Endothelial cell of umbilical vein (primary cell): ENCODE measurements at regions not wholly inside any gene's neighbourhood (a gene's known extent, or its start where the extent isn't known, plus 50 kb on each side); places are given as distances from the start of the nearest gene placed in this dataset.

Source experiments
- BruUV-seq: library from RNA; stranded (reverse); fragments of 400-500 nt; replicated peaks from 2 replicates; lab custom pipeline; 2021; lab: Mats Ljungman, UMichigan
- CTCF ChIA-PET: fragments of 300-600, 350-600 bp; sonication (Branson Sonifier 250); formaldehyde crosslinking; loops from one replicate; lab custom pipeline; 2021; ENCODE audit warnings: antibody characterized with exemption, inconsistent platforms; lab: Charles Lee
- POLR2A ChIA-PET: fragments of 300-600, 350-600 bp; sonication (Branson Sonifier 250); formaldehyde crosslinking; loops from one replicate; lab custom pipeline; 2021; ENCODE audit warnings: antibody characterized with exemption, inconsistent platforms; lab: Charles Lee
- DNase-seq: peaks from one replicate; pipeline ENCODE4 v3.0.0-alpha.2; 2011; ENCODE audit warnings: low read depth, low spot score
- FAIRE-seq: peaks from 2 replicates; lab custom pipeline; 2011; peaks lifted over from hg19 to GRCh38; lab: Jason Lieb, UNC
- H2AFZ ChIP-seq: 2 replicates; pipeline ENCODE4 v1.6.0; 2012; ENCODE audit warnings: low read depth, low read length, control low read depth, inconsistent platforms
- H3K27ac ChIP-seq: 2 replicates; pipeline ENCODE4 v1.5.1; 2011; ENCODE audit warnings: low read depth, mild to moderate bottlenecking, control low read depth, low read length, moderate library complexity; ENCODE audit not compliant: insufficient read depth
- H3K27me3 ChIP-seq, 2 experiments: 2 replicates each; pipeline versions ENCODE4 v1.6.0 to v1.6.1; 2011; ENCODE audit warnings: low read length in 2 of 2, mixed read lengths in 1 of 2; ENCODE audit not compliant: control insufficient read depth in 2 of 2, insufficient read depth in 2 of 2
- H3K36me3 ChIP-seq, 2 experiments: 2 replicates in 1 of 2; 3 replicates in 1 of 2; pipeline ENCODE4 v1.5.1; 2011; ENCODE audit warnings: low read length in 2 of 2, mild to moderate bottlenecking in 1 of 2, moderate library complexity in 1 of 2; ENCODE audit not compliant: control insufficient read depth in 2 of 2, insufficient read depth in 2 of 2; ENCODE audit errors: extremely low read depth in 1 of 2
- H3K4me1 ChIP-seq: 3 replicates; pipeline ENCODE4 v1.5.1; 2011; ENCODE audit warnings: mild to moderate bottlenecking, low read length; ENCODE audit not compliant: control insufficient read depth, insufficient read depth; ENCODE audit errors: extremely low read depth
- H3K4me2 ChIP-seq: 2 replicates; pipeline ENCODE4 v1.6.1; 2011; ENCODE audit warnings: low read length, control low read depth, mixed read lengths; ENCODE audit not compliant: insufficient read depth
- H3K4me3 ChIP-seq, 3 experiments: fragments of 200-600 bp in 1 of 3; sonication (generic), shearing (Covaris generic) in 1 of 3; replicated peaks in 1 of 3; 2 replicates each; pipeline ENCODE4 v1.5.1; 2011 to 2016; ENCODE audit warnings: control low read depth in 3 of 3, low read length in 3 of 3, mild to moderate bottlenecking in 2 of 3, inconsistent platforms in 1 of 3, low read depth in 1 of 3, moderate library complexity in 1 of 3; ENCODE audit not compliant: insufficient read depth in 1 of 3
- H3K79me2 ChIP-seq: 2 replicates; pipeline ENCODE4 v1.6.0; 2012; ENCODE audit warnings: low read length, inconsistent platforms; ENCODE audit not compliant: control insufficient read depth, insufficient read depth
- H3K9ac ChIP-seq: replicated peaks from 2 replicates; pipeline ENCODE3; 2011; ENCODE audit warnings: low read length, control low read depth; ENCODE audit not compliant: insufficient read depth; ENCODE audit errors: extremely low read depth
- H3K9me1 ChIP-seq: replicated peaks from 3 replicates; pipeline ENCODE4 v1.6.0; 2011; ENCODE audit warnings: mild to moderate bottlenecking, low read length; ENCODE audit not compliant: control insufficient read depth, insufficient read depth; ENCODE audit errors: extremely low read depth
- H3K9me3 ChIP-seq: replicated peaks from 2 replicates; pipeline ENCODE4 v1.5.1; 2012; ENCODE audit warnings: low read length, inconsistent platforms; ENCODE audit not compliant: control insufficient read depth, insufficient read depth
- H4K20me1 ChIP-seq: replicated peaks from 2 replicates; pipeline ENCODE3; 2011; ENCODE audit warnings: mild to moderate bottlenecking, low read length; ENCODE audit not compliant: control insufficient read depth, insufficient read depth; ENCODE audit errors: extremely low read depth
- EZH2 ChIP-seq: IDR thresholded peaks from 2 replicates; pipeline ENCODE4 v1.6.1; 2012; ENCODE audit warnings: borderline replicate concordance, low read depth, mild to moderate bottlenecking, moderate library complexity, low read length, inconsistent platforms; ENCODE audit not compliant: severe bottlenecking
- FOS ChIP-seq: IDR thresholded peaks from 2 replicates; pipeline ENCODE4 v1.6.1; 2011; ENCODE audit warnings: mild to moderate bottlenecking, low read length, moderate library complexity, borderline replicate concordance; ENCODE audit not compliant: insufficient read depth
- GATA2 ChIP-seq: IDR thresholded peaks from 2 replicates; pipeline ENCODE4 v1.7.0; 2011; ENCODE audit warnings: low read depth, mild to moderate bottlenecking, moderate library complexity, mixed read lengths, low read length; ENCODE audit not compliant: insufficient read length, insufficient read depth
- JUN ChIP-seq: IDR thresholded peaks from 2 replicates; pipeline ENCODE4 v1.6.1; 2011; ENCODE audit warnings: borderline replicate concordance, low read depth; ENCODE audit not compliant: insufficient read length, insufficient read depth
- MYC ChIP-seq: IDR thresholded peaks from one replicate; pipeline ENCODE4 v1.6.1; 2011; ENCODE audit warnings: mild to moderate bottlenecking, low read depth, low read length
- POLR2A ChIP-seq: IDR thresholded peaks from 2 replicates; pipeline ENCODE4 v1.6.1; 2012; ENCODE audit warnings: low read depth, mild to moderate bottlenecking, control low read depth, low read length
- POLR2AphosphoS5 ChIP-seq: IDR thresholded peaks from 2 replicates; pipeline ENCODE4 v1.6.1; 2012; ENCODE audit warnings: low read depth, mild to moderate bottlenecking, control low read depth, low read length, moderate library complexity; ENCODE audit not compliant: insufficient read depth
- dilution Hi-C: fragments of 300-500 bp; cut with MboI; formaldehyde crosslinking; loops from one replicate; pipeline ENCODE4 v1.15.0; 2019; ENCODE audit warnings: low sequenced_read_pairs; ENCODE audit not compliant: extremely low pct_ligation_motif_present
- intact Hi-C: fragments of 100-400 bp; cut with micrococcal nuclease; formaldehyde crosslinking; loops from one replicate; pipeline ENCODE4 v1.10.0; 2022
- TF ChIP-seq, protein P1 (sequence below), 2 donors: IDR thresholded peaks; 1 replicate in 1 of 2; 2 replicates in 1 of 2; pipeline ENCODE4 v1.5.1; 2011; ENCODE audit warnings: low read length in 2 of 2, mild to moderate bottlenecking in 2 of 2, moderate library complexity in 2 of 2, control low read depth in 1 of 2, inconsistent platforms in 1 of 2, low read depth in 1 of 2; ENCODE audit not compliant: insufficient read depth in 1 of 2; ENCODE audit errors: extremely low read depth in 1 of 2
- TF ChIP-seq, protein P2 (sequence below): IDR thresholded peaks from 2 replicates; pipeline ENCODE4 v1.6.1; 2011; ENCODE audit not compliant: insufficient read depth, insufficient read length

DNA sequence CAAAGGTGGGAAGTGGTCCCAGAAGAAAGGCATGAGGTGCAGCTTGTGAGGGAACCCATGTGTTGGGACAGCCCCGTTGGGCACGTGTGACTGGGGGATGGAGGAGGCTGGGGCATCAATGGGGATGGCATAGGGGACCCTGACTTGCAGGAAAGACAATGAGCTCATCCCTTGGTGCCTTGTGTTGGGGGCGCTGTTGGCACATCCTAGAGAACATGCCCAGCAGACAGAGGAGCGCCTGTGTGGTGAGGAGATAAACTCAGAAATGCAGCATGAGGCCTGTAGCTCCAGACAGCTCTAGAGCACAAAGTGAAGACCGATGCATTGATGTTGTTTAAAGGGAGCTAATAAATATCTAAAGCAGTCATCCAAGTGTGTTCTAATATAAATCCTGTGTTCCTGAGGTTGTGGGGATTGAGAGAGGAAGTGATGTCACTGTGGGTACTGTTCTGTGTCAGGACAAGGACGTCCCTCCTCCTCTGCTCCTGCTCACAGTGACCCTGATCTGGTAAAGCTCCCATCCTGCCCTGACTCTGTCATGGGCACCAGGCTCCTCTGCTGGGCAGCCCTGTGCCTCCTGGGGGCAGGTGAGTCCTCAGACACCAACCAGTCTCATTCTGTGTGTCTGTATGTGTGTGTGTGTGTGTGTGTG is 126.1 kb upstream of the PRSS58 start:
- Histone ChIP-seq H3K9me3 (no peaks in the 10 kb centered on the region), H3K4me3 (no peak overlapping the region), H3K36me3 (no peaks in the 10 kb centered on the region), H3K9me1 (no peaks in the 10 kb centered on the region), H3K4me1 (no peaks in the 10 kb centered on the region), H3K79me2 (no peaks in the 10 kb centered on the region), H4K20me1 (no peaks in the 10 kb centered on the region), H3K27ac (no peak overlapping the region), H3K4me2 (no peak overlapping the region), H2AFZ (no peak overlapping the region), H3K27me3 (no peaks in the 10 kb centered on the region), H3K9ac (no peak overlapping the region)
- intact Hi-C loops: loop anchor here (2.0 kb wide), 2 partner anchors 55 to 99 kb away; no protein-coding TSS in a partner anchor
- FAIRE-seq (no peak), DNase-seq (no peak)
- POLR2A ChIA-PET: no interaction called here
- TF ChIP-seq FOS (no peak), EZH2 (no peak), JUN (no peak), POLR2AphosphoS5 (no peak), GATA2 (no peak)
- BruUV-seq: no TSS peak
- CTCF ChIA-PET: interaction anchor here (0.8 to 2.4 kb wide), 5 partner anchors 8 to 94 kb away, joined by 3 to 9 read pairs (median 5); no protein-coding TSS in a partner anchor
- dilution Hi-C loops: no loop called here

DNA sequence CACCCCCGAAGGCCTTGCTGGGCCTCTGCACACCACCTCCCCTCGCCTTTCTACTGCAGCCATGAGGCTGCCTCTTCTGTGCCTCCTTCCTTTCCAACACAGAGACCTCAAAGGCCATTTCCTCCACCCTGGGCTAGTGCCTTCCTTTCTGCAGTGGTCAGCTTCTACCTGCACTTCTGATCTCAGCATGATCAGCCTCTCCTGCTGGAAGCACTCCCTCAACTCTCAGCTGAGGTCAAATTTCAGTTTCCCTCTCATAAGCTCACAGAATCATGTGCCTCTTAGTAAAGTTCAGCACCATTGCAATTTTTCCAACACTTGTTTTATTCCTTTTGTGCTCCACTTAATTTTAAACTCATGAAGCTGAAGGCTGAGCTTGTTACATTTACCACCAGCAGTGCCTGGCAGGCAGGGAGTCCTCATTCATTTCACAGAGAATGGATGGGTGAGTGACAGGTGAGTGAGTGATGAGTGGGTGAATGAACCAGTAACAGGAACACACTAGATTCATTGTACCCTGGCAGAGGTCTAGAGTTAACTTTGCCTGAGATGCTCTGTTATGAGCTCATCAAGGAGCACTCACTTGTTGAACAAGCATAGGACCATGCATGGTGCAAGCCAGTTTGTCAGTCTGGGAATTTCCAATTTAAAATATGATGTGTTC is 124.0 kb upstream of the PRSS58 start:
- Histone ChIP-seq H3K36me3 (no peaks in the 10 kb centered on the region), H3K4me1 (no peaks in the 10 kb centered on the region), H3K27ac (no peak overlapping the region), H3K79me2 (no peaks in the 10 kb centered on the region), H3K9ac (no peak overlapping the region), H3K27me3 (no peaks in the 10 kb centered on the region), H3K4me3 (no peak overlapping the region), H2AFZ (no peak overlapping the region), H4K20me1 (no peaks in the 10 kb centered on the region), H3K4me2 (no peak overlapping the region), H3K9me1 (no peaks in the 10 kb centered on the region), H3K9me3 (no peaks in the 10 kb centered on the region)
- no TSS peak for BruUV-seq
- DNase-seq (no peak), FAIRE-seq (no peak)
- intact Hi-C loops: no loop called here
- ChIA-PET POLR2A (no interaction called here), CTCF (interaction anchor here (1.0 kb wide), 1 partner anchor 77 kb away, joined by 3 read pairs; no protein-coding TSS in a partner anchor)
- dilution Hi-C loops: no loop called here
- TF ChIP-seq JUN (no peak), GATA2 (no peak), MYC (no peak), EZH2 (no peak), FOS (no peak), POLR2A (no peak), POLR2AphosphoS5 (no peak)
- TF ChIP-seq, protein P1, sequence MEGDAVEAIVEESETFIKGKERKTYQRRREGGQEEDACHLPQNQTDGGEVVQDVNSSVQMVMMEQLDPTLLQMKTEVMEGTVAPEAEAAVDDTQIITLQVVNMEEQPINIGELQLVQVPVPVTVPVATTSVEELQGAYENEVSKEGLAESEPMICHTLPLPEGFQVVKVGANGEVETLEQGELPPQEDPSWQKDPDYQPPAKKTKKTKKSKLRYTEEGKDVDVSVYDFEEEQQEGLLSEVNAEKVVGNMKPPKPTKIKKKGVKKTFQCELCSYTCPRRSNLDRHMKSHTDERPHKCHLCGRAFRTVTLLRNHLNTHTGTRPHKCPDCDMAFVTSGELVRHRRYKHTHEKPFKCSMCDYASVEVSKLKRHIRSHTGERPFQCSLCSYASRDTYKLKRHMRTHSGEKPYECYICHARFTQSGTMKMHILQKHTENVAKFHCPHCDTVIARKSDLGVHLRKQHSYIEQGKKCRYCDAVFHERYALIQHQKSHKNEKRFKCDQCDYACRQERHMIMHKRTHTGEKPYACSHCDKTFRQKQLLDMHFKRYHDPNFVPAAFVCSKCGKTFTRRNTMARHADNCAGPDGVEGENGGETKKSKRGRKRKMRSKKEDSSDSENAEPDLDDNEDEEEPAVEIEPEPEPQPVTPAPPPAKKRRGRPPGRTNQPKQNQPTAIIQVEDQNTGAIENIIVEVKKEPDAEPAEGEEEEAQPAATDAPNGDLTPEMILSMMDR (IDR thresholded peaks at IDR 0.05; ENCODE audit: extremely low read depth in 1 of 2, insufficient read depth in 1 of 2, low read depth in 1 of 2, low read length in 2 of 2): no peak
- TF ChIP-seq, protein P2, sequence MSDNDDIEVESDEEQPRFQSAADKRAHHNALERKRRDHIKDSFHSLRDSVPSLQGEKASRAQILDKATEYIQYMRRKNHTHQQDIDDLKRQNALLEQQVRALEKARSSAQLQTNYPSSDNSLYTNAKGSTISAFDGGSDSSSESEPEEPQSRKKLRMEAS: no peak
